ENCODE measurements at regions not wholly inside any gene's neighbourhood (a gene's known extent, or its start where the extent isn't known, plus 50 kb on each side); places are given as distances from the start of the nearest gene placed in this dataset.
A peak's percentile ranks its signal among the peaks of the same experiment; 100 is the strongest.
"Not testable (repeated sequence)": the region's sequence is repeated elsewhere in the genome, so short reads cannot be mapped to it uniquely, and the experiment has no call there.

GRCh38 chr7:23928418-23928775 lies 218.4 kb downstream of the STK31 start:
- no peak for DNase-seq (ENCODE audit: low read depth, low spot score)
- TF ChIP-seq, protein P1, sequence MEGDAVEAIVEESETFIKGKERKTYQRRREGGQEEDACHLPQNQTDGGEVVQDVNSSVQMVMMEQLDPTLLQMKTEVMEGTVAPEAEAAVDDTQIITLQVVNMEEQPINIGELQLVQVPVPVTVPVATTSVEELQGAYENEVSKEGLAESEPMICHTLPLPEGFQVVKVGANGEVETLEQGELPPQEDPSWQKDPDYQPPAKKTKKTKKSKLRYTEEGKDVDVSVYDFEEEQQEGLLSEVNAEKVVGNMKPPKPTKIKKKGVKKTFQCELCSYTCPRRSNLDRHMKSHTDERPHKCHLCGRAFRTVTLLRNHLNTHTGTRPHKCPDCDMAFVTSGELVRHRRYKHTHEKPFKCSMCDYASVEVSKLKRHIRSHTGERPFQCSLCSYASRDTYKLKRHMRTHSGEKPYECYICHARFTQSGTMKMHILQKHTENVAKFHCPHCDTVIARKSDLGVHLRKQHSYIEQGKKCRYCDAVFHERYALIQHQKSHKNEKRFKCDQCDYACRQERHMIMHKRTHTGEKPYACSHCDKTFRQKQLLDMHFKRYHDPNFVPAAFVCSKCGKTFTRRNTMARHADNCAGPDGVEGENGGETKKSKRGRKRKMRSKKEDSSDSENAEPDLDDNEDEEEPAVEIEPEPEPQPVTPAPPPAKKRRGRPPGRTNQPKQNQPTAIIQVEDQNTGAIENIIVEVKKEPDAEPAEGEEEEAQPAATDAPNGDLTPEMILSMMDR (IDR thresholded peaks at IDR 0.05; ENCODE audit: low read depth, low read length), result no peak
- in situ Hi-C loops (cut with HindIII; ENCODE audit: low sequenced_read_pairs), result no loop called here
- no peak overlapping the region for H3K4me3 ChIP-seq (ENCODE audit: low read depth, low read length)

DNA sequence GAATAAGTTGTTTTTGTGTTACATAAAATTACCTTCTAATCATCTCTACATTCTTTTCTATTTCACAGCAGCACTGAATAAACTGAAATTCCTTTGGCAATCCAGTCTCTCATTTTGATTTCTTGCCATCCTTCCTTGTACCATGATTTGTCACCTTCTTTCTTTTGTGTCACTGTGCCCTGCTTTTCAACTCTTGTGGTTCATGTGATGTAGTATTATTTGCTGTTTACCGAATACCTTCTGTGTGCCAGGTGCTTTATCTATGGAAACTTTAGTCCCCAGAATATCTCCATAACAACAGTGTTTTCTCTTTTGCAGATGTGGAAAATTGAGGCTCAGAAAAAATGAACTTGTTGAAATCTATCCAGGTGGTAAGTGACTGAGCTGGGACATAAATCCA lies 220.3 kb downstream of the STK31 start:
- H3K4me3 ChIP-seq (ENCODE audit: low read depth, low read length), result no peak overlapping the region
- no peak for DNase-seq (ENCODE audit: low read depth, low spot score)
- TF ChIP-seq, protein P1 (IDR thresholded peaks at IDR 0.05; ENCODE audit: low read depth, low read length), result no peak
- in situ Hi-C loops (cut with HindIII; ENCODE audit: low sequenced_read_pairs), result no loop called here

GRCh38 chr7:23931633-23932032 lies 221.6 kb downstream of the STK31 start:
- H3K4me3 ChIP-seq (ENCODE audit: low read depth, low read length), result no peak overlapping the region
- TF ChIP-seq, protein P1 (IDR thresholded peaks at IDR 0.05; ENCODE audit: low read depth, low read length), result no peak
- DNase-seq (ENCODE audit: low read depth, low spot score), result no peak
- in situ Hi-C loops (cut with HindIII; ENCODE audit: low sequenced_read_pairs), result no loop called here

- H3K4me3 ChIP-seq (ENCODE audit: low read depth, low read length), result no peak overlapping the region
- no peak for DNase-seq (ENCODE audit: low read depth, low spot score)
- in situ Hi-C loops (cut with HindIII; ENCODE audit: low sequenced_read_pairs), result no loop called here
- TF ChIP-seq, protein P1 (IDR thresholded peaks at IDR 0.05; ENCODE audit: low read depth, low read length), result no peak
Measured at GRCh38 chr7:23938215-23938614, 228.2 kb downstream of the STK31 start.

DNA sequence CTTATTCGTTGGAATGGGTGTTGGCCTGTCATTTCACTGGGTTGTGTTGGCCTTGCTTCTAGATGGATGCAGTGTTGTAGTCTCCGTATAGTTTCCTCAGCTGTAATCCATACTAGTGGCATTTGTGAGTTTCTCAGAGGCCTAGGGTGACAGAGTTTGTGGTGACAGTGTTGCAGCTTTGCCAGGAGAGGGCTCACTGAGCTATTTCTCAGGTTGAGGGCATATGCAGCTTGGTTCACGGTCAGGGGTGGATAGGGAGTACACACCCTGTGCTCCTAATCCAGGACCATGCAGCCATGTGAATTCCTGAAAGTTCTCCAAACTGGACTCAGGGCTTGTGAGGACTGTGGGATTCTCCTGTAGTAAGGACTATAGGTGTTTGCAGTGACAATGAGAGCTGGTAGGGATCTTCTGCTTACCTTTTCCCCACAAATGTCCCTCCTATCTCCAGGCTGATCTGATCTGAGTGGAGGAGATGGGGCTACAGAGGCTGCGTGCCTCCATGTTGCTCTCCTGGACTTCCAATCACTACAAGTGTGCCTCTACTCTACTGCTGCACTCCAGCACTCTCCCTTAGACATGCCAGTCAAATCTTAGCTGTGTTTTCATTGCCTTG lies 229.0 kb downstream of the STK31 start:
- TF ChIP-seq, protein P1 (IDR thresholded peaks at IDR 0.05; ENCODE audit: low read depth, low read length), result peak; percentile 65
- H3K4me3 ChIP-seq (ENCODE audit: low read depth, low read length), result no peak overlapping the region
- peak; percentile 30 for DNase-seq (ENCODE audit: low read depth, low spot score)
- in situ Hi-C loops (cut with HindIII; ENCODE audit: low sequenced_read_pairs), result no loop called here

GRCh38 chr7:23939747-23940146 lies 229.7 kb downstream of the STK31 start:
- DNase-seq (ENCODE audit: low read depth, low spot score); H3K4me3 ChIP-seq (ENCODE audit: low read depth, low read length); in situ Hi-C loops (cut with HindIII; ENCODE audit: low sequenced_read_pairs): not testable (repeated sequence)

DNA sequence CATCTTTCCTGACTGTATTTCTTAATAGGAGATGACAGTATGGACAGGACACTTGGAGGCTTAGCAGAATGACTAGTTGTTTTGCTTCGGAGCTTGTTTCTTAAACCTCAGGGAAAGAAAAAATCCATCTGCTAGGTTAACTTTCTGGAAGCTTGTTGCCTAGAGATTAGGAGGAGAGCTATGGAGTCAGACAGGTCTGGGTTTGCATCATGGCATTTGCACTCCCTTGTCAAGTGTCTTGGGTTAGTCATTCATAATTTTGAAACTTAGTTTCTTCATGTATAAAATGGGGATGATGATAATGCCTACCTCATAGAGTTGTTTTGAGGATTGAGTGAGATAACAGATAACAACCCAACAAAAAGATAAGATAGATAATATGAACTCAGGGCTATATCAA lies 231.5 kb downstream of the STK31 start:
- no peak for DNase-seq (ENCODE audit: low read depth, low spot score)
- in situ Hi-C loops (cut with HindIII; ENCODE audit: low sequenced_read_pairs), result no loop called here
- H3K4me3 ChIP-seq (ENCODE audit: low read depth, low read length), result no peak overlapping the region
- TF ChIP-seq, protein P1 (IDR thresholded peaks at IDR 0.05; ENCODE audit: low read depth, low read length), result no peak
